Epithelial cell of proximal tubule (primary cell): ENCODE measurements at regions not wholly inside any gene's neighbourhood (a gene's known extent, or its start where the extent isn't known, plus 50 kb on each side); places are given as distances from the start of the nearest gene placed in this dataset.

Experiments used
- DNase-seq: peaks from one replicate; pipeline ENCODE4 v3.0.0-alpha.2; 2011; ENCODE audit warnings: low read depth
- H3K4me3 ChIP-seq: 2 replicates; pipeline ENCODE4 v1.5.1; 2011; ENCODE audit warnings: low read depth, mild to moderate bottlenecking, low read length
- CTCF ChIP-seq: conservative IDR thresholded peaks from 2 replicates; pipeline ENCODE4 v1.5.1; 2012; ENCODE audit warnings: low read depth, mild to moderate bottlenecking, low read length

- no peak for DNase-seq
- H3K4me3 ChIP-seq, result no peak overlapping the region
- TF ChIP-seq CTCF, result no peak
Observed at GRCh38 chr2:136253288-136254004, 135.5 kb upstream of the CXCR4 start.

- TF ChIP-seq CTCF, result no peak
- no peak for DNase-seq
- no peak overlapping the region for H3K4me3 ChIP-seq
Observed at GRCh38 chr2:136251885-136252585, 134.1 kb upstream of the CXCR4 start.

DNA sequence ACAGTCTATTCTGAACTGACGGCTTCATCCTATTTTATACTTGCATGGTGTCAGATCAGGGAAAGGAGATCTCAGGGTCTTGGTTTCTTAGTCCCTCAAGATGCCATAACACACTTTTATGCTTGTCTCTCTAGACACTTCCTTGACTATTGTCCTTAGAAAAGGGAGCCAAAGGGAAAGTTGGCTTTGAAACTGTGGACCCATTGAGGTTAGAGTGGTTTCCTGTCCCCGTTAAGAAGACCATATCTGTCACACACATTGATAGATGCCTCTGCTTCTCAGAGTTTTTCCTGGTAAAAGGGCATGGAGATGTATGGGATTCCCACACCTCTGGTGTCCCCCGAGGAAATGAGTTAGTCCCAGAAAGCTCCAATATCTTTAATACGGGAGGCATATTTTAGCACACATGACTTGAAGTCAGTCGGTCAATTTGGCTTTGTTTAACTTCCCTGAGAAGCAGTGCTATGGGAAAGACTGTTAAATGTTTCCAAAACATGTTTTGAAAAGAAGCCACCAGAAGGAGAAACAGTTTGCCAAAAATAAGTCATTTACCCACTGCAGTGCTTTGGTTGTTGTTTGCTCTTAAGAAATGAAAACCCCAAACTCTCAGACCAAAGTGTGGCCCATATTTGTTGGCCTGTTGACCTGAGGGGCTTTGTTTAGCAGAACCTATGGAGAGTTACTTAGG, 133.4 kb upstream of the CXCR4 start:
- no peak overlapping the region for H3K4me3 ChIP-seq
- TF ChIP-seq CTCF, result no peak
- no peak for DNase-seq

- H3K4me3 ChIP-seq, result no peak overlapping the region
- DNase-seq, result no peak
- TF ChIP-seq CTCF, result no peak
Observed at GRCh38 chr2:136250131-136250530, 132.2 kb upstream of the CXCR4 start.

DNA sequence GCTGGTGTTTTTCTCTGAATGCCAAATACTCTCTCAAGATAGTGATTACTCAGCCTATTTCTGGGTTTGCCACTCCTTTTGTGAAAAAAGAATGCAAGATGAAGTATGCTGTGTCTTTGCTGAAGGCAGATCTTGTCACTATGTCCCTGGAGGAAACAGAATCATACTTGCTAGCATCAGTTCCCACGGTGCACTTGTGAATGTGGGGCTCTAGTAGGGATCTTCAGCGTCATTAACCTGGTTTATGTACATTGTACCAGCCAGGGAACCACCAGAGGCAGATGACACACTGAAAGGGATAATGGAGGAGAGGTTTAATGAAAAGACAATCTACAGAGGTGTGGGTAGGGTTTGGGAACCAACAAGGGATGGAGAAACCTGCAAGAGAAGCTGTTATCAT, 131.0 kb upstream of the CXCR4 start:
- no peak for DNase-seq
- H3K4me3 ChIP-seq, result no peak overlapping the region
- TF ChIP-seq CTCF, result no peak

DNA sequence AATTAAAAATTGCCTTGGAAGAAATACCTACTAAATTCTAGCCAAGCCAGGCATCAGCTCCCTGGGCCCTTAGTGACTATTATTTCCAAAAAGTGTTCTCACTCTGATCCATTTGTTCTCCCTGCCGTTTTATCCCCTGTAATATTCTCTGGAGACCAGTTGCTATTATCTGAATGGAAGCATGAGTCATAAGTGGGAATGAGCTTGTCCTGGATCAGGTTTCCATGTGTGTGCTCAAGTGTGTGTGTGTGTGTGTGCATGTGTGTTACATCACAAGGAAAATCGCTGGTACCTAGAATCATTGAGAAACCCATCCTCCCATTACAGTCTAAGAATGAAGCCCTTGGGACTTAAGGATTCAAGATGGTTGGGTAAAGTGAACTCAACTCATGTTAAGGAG, 130.3 kb upstream of the CXCR4 start:
- no peak overlapping the region for H3K4me3 ChIP-seq
- no peak for TF ChIP-seq CTCF
- DNase-seq, result peak; percentile 41
